ENCODE measurements at regions not wholly inside any gene's neighbourhood (a gene's known extent, or its start where the extent isn't known, plus 50 kb on each side); places are given as distances from the start of the nearest gene placed in this dataset.

DNA sequence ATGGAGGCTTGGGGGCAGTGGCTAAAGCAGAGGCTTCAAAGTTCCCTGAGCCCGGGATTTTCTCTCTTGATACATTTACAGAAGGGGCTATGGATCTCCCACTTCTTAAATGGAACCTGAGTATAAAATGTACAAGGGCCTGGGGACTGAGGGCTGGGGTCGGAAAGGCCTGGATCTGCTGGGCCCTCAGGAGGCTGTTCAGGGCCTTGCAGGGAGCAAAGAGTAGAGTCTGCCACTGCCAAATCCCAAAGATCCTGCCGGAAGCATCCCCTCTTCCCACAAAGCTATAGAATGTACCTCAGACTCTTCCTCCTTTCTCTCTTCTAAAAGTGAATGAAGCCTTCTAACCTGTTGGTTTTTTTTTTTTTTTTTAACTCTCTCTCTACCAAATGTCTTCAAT is 59.8 kb upstream of the ARHGEF3 start:
- no peaks in the 10 kb centered on the region for H4K20me1 ChIP-seq (ENCODE audit: insufficient read depth, low read length, poor library complexity, severe bottlenecking)
- H3K4me3 ChIP-seq (ENCODE audit: low read length, poor library complexity, severe bottlenecking): no peak overlapping the region
- no peaks in the 10 kb centered on the region for H3K9me3 ChIP-seq (ENCODE audit: insufficient read depth, low read depth, low read length)
- H3K9me2 ChIP-seq (replicated peaks; ENCODE audit: low read depth, low read length): no peaks in the 10 kb centered on the region
- no peak for TF ChIP-seq EZH2phosphoT487 (IDR thresholded peaks at IDR 0.05; ENCODE audit: borderline replicate concordance)
- TF ChIP-seq, protein P1, sequence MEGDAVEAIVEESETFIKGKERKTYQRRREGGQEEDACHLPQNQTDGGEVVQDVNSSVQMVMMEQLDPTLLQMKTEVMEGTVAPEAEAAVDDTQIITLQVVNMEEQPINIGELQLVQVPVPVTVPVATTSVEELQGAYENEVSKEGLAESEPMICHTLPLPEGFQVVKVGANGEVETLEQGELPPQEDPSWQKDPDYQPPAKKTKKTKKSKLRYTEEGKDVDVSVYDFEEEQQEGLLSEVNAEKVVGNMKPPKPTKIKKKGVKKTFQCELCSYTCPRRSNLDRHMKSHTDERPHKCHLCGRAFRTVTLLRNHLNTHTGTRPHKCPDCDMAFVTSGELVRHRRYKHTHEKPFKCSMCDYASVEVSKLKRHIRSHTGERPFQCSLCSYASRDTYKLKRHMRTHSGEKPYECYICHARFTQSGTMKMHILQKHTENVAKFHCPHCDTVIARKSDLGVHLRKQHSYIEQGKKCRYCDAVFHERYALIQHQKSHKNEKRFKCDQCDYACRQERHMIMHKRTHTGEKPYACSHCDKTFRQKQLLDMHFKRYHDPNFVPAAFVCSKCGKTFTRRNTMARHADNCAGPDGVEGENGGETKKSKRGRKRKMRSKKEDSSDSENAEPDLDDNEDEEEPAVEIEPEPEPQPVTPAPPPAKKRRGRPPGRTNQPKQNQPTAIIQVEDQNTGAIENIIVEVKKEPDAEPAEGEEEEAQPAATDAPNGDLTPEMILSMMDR (conservative IDR thresholded peaks at IDR 0.05; ENCODE audit: low read length): no peak
- peak overlapping the region; percentile 54 for H3K4me2 ChIP-seq (ENCODE audit: low read depth, low read length, poor library complexity, severe bottlenecking)
- peaks cover 55% of the 10 kb centered on the region for H3K4me1 ChIP-seq (ENCODE audit: insufficient read depth, low read length, poor library complexity, severe bottlenecking)
- H3K27me3 ChIP-seq (ENCODE audit: insufficient read depth, low read length, poor library complexity, severe bottlenecking): no peaks in the 10 kb centered on the region
- H2AFZ ChIP-seq (ENCODE audit: low read length): no peak overlapping the region
- H3F3A ChIP-seq (ENCODE audit: low read depth): 0 out of 2 replicates have a peak, but pooled peaks cover 4% of the 10 kb centered on the region
- peaks cover 46% of the 10 kb centered on the region for H3K79me2 ChIP-seq (ENCODE audit: insufficient read depth, low read length)
- H3K36me3 ChIP-seq (ENCODE audit: insufficient read depth, low read length): no peaks in the 10 kb centered on the region
- H3K9ac ChIP-seq (ENCODE audit: low read depth, low read length, poor library complexity, severe bottlenecking): peak overlapping the region; percentile 30

DNA sequence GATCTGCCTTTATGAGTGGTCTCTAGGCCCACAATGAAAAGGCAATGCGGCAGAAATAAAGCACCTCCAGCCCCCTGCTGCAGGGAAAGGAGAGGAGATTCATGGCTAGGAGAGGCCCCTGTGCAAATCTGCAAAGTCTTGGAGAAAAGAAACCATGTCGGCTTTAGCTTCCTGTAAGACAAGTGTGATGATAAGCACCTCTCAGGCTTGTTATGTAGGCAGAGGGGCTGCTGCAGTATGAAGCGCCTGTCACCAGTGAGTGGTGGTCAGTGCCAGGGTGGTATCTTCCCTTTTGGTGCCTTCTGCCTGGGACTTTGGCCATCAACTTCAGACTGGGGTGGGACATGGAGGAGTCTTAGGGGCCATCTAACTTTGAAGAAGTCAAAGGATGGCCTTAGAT is 59.2 kb upstream of the ARHGEF3 start:
- no peaks in the 10 kb centered on the region for H3K36me3 ChIP-seq (ENCODE audit: insufficient read depth, low read length)
- H2AFZ ChIP-seq (ENCODE audit: low read length): no peak overlapping the region
- no peak for TF ChIP-seq EZH2phosphoT487 (IDR thresholded peaks at IDR 0.05; ENCODE audit: borderline replicate concordance)
- TF ChIP-seq, protein P1 (conservative IDR thresholded peaks at IDR 0.05; ENCODE audit: low read length): no peak
- no peaks in the 10 kb centered on the region for H4K20me1 ChIP-seq (ENCODE audit: insufficient read depth, low read length, poor library complexity, severe bottlenecking)
- H3K79me2 ChIP-seq (ENCODE audit: insufficient read depth, low read length): peaks cover 46% of the 10 kb centered on the region
- H3K4me1 ChIP-seq (ENCODE audit: insufficient read depth, low read length, poor library complexity, severe bottlenecking): peaks cover 58% of the 10 kb centered on the region
- peak overlapping the region; percentile 30 for H3K9ac ChIP-seq (ENCODE audit: low read depth, low read length, poor library complexity, severe bottlenecking)
- H3K4me2 ChIP-seq (ENCODE audit: low read depth, low read length, poor library complexity, severe bottlenecking): peak overlapping the region; percentile 54
- 0 out of 2 replicates have a peak, but pooled peaks cover 4% of the 10 kb centered on the region for H3F3A ChIP-seq (ENCODE audit: low read depth)
- H3K4me3 ChIP-seq (ENCODE audit: low read length, poor library complexity, severe bottlenecking): peak overlapping the region; percentile 10
- H3K27me3 ChIP-seq (ENCODE audit: insufficient read depth, low read length, poor library complexity, severe bottlenecking): no peaks in the 10 kb centered on the region
- no peaks in the 10 kb centered on the region for H3K9me3 ChIP-seq (ENCODE audit: insufficient read depth, low read depth, low read length)
- no peaks in the 10 kb centered on the region for H3K9me2 ChIP-seq (replicated peaks; ENCODE audit: low read depth, low read length)

DNA sequence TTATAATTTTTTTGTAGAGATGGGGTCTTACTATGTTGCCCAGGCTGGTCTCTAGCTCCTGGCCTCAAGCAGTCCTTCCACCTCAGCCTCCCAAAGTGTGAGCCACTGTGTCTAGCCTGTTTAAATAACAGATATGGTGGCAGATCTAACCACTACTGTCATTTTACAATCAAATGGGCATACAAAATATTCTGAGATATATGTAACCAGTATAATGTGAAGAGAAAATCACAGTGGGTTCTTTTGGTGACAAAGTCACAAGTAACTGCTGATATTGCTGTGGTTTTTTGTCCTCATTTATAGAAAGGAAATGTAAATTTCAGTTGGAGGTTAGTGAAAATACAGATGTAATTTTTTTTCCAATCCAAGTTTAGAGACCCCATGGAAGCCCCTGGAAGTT is 58.6 kb upstream of the ARHGEF3 start:
- no peak overlapping the region for H2AFZ ChIP-seq (ENCODE audit: low read length)

More for the DNA sequence above, 58.6 kb upstream of the ARHGEF3 start:
- peak overlapping the region; percentile 10 for H3K4me3 ChIP-seq (ENCODE audit: low read length, poor library complexity, severe bottlenecking)
- 0 out of 2 replicates have a peak, but pooled peaks cover 4% of the 10 kb centered on the region for H3F3A ChIP-seq (ENCODE audit: low read depth)
- no peaks in the 10 kb centered on the region for H3K9me3 ChIP-seq (ENCODE audit: insufficient read depth, low read depth, low read length)
- H3K27me3 ChIP-seq (ENCODE audit: insufficient read depth, low read length, poor library complexity, severe bottlenecking): no peaks in the 10 kb centered on the region
- H3K79me2 ChIP-seq (ENCODE audit: insufficient read depth, low read length): peaks cover 46% of the 10 kb centered on the region
- H3K9ac ChIP-seq (ENCODE audit: low read depth, low read length, poor library complexity, severe bottlenecking): peak overlapping the region; percentile 30
- H4K20me1 ChIP-seq (ENCODE audit: insufficient read depth, low read length, poor library complexity, severe bottlenecking): no peaks in the 10 kb centered on the region
- H3K36me3 ChIP-seq (ENCODE audit: insufficient read depth, low read length): no peaks in the 10 kb centered on the region
- peaks cover 62% of the 10 kb centered on the region for H3K4me1 ChIP-seq (ENCODE audit: insufficient read depth, low read length, poor library complexity, severe bottlenecking)
- peak overlapping the region; percentile 54 for H3K4me2 ChIP-seq (ENCODE audit: low read depth, low read length, poor library complexity, severe bottlenecking)
- TF ChIP-seq, protein P1 (conservative IDR thresholded peaks at IDR 0.05; ENCODE audit: low read length): no peak
- no peak for TF ChIP-seq EZH2phosphoT487 (IDR thresholded peaks at IDR 0.05; ENCODE audit: borderline replicate concordance)
- no peaks in the 10 kb centered on the region for H3K9me2 ChIP-seq (replicated peaks; ENCODE audit: low read depth, low read length)
